Esophagus muscularis mucosa (tissue), 4 donors: ENCODE measurements at regions not wholly inside any gene's neighbourhood (a gene's known extent, or its start where the extent isn't known, plus 50 kb on each side); places are given as distances from the start of the nearest gene placed in this dataset.

Experiments
- CTCF ChIP-seq, 3 experiments: fragments of 200-600 bp in 2 of 3; fragments of 450-650 bp in 1 of 3; sonication (generic) in 2 of 3; IDR thresholded peaks; one replicate each; pipeline ENCODE4 v1.5.1; 2017 to 2019; ENCODE audit warnings: antibody characterized with exemption in 3 of 3, mild to moderate bottlenecking in 2 of 3, moderate library complexity in 1 of 3
- EP300 ChIP-seq: sonication (generic); formaldehyde crosslinking; IDR thresholded peaks from one replicate; pipeline ENCODE4 v1.6.1; 2017; ENCODE audit warnings: antibody characterized with exemption
- POLR2A ChIP-seq: fragments of 450-650 bp; IDR thresholded peaks from one replicate; pipeline ENCODE4 v1.6.1; 2017; ENCODE audit warnings: antibody characterized with exemption, moderate library complexity, mild to moderate bottlenecking, low read depth
- POLR2AphosphoS5 ChIP-seq, 2 donors: sonication (generic); formaldehyde crosslinking; IDR thresholded peaks; one replicate each; pipeline ENCODE4 v1.6.1; 2017; ENCODE audit warnings: antibody characterized with exemption in 2 of 2

- TF ChIP-seq CTCF (IDR thresholded peaks at IDR 0.05) (no peak), POLR2A (no peak), EP300 (no peak), POLR2AphosphoS5 (IDR thresholded peaks at IDR 0.05) (no peak)
Observed at GRCh38 chr18:77470569-77471413, 221.1 kb downstream of the GALR1 start.
